ENCODE measurements at regions not wholly inside any gene's neighbourhood (a gene's known extent, or its start where the extent isn't known, plus 50 kb on each side); places are given as distances from the start of the nearest gene placed in this dataset.

DNA sequence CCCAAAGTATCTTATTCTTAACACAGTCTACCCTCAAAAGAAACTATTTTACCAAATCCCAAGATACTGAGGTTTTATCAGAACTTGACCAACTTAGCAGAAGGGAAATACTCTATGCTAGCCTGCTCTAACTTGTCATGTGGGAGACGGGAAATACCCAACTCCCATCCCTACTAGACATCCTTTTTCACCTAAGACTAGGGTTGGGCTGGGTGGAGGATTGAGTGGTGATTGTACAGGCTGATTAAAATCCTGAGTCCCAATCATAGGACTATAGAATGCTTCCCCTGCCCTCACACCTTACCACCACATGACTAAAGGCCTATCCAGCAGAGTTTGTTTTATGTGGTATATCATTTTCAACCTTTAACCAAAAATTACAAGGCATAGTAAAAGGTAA lies 786.5 kb downstream of the TAF11L14 start:
- no peak overlapping the region for H3K23ac ChIP-seq (ENCODE audit: low read depth, low read length)
- H3K9me1 ChIP-seq (ENCODE audit: insufficient read depth, low read length), result no peaks in the 10 kb centered on the region
- H3K9me3 ChIP-seq (ENCODE audit: control insufficient read depth, insufficient read depth, low read length), result peaks cover 4% of the 10 kb centered on the region; the same call in 1 of the 2 replicates
- H4K8ac ChIP-seq (ENCODE audit: low read depth in 2 of 2, low read length in 2 of 2), result no peak overlapping the region
- H4K91ac ChIP-seq (ENCODE audit: insufficient read depth, low read depth, low read length), result no peak overlapping the region
- ChIA-PET POLR2A (ENCODE audit: unreplicated experiment) (no interaction called here), CTCF (no interaction called here)
- no peak overlapping the region for H2AK5ac ChIP-seq (ENCODE audit: low read depth, low read length)
- H3K36me3 ChIP-seq (ENCODE audit: control insufficient read depth, insufficient read depth, low read length), result no peaks in the 10 kb centered on the region
- H3K4me1 ChIP-seq (ENCODE audit: control insufficient read depth, insufficient read depth, low read length), result no peaks in the 10 kb centered on the region
- H3K27ac ChIP-seq (ENCODE audit: insufficient read depth, low read length), result no peak overlapping the region
- no peak overlapping the region for H2AFZ ChIP-seq (replicated peaks; ENCODE audit: low read length, poor library complexity)
- no peak overlapping the region for H2BK20ac ChIP-seq (ENCODE audit: low read depth, low read length)
- dilution Hi-C loops (cut with HindIII; ENCODE audit: low sequenced_read_pairs, unreplicated experiment) (no loop called here), intact Hi-C loops (cut with micrococcal nuclease) (no loop called here), in situ Hi-C loops (cut with MboI; ENCODE audit: low sequenced_read_pairs) (no loop called here)
- no peak for DNase-seq
- TF ChIP-seq MAFK (IDR thresholded peaks at IDR 0.05; ENCODE audit: low read depth, low read length) (no peak), MAZ (IDR thresholded peaks at IDR 0.05; ENCODE audit: borderline replicate concordance, low read depth, low read length) (no peak)
- TF ChIP-seq, protein P1, sequence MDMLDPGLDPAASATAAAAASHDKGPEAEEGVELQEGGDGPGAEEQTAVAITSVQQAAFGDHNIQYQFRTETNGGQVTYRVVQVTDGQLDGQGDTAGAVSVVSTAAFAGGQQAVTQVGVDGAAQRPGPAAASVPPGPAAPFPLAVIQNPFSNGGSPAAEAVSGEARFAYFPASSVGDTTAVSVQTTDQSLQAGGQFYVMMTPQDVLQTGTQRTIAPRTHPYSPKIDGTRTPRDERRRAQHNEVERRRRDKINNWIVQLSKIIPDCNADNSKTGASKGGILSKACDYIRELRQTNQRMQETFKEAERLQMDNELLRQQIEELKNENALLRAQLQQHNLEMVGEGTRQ (IDR thresholded peaks at IDR 0.05; ENCODE audit: low read depth, low read length), result no peak
- TF ChIP-seq, protein P2, sequence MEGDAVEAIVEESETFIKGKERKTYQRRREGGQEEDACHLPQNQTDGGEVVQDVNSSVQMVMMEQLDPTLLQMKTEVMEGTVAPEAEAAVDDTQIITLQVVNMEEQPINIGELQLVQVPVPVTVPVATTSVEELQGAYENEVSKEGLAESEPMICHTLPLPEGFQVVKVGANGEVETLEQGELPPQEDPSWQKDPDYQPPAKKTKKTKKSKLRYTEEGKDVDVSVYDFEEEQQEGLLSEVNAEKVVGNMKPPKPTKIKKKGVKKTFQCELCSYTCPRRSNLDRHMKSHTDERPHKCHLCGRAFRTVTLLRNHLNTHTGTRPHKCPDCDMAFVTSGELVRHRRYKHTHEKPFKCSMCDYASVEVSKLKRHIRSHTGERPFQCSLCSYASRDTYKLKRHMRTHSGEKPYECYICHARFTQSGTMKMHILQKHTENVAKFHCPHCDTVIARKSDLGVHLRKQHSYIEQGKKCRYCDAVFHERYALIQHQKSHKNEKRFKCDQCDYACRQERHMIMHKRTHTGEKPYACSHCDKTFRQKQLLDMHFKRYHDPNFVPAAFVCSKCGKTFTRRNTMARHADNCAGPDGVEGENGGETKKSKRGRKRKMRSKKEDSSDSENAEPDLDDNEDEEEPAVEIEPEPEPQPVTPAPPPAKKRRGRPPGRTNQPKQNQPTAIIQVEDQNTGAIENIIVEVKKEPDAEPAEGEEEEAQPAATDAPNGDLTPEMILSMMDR (conservative IDR thresholded peaks at IDR 0.05; ENCODE audit: low read depth, low read length), result no peak
- H3K27me3 ChIP-seq (ENCODE audit: control insufficient read depth, insufficient read depth, low read length), result no peaks in the 10 kb centered on the region
- no peak overlapping the region for H2BK120ac ChIP-seq (ENCODE audit: low read depth, low read length)
- H2AK9ac ChIP-seq (replicated peaks; ENCODE audit: low read depth, low read length, poor library complexity), result no peak overlapping the region
- H4K5ac ChIP-seq (ENCODE audit: low read depth, low read length), result no peak overlapping the region
- H2BK15ac ChIP-seq (ENCODE audit: low read depth, low read length), result no peak overlapping the region
- no TSS peak for BruUV-seq (replicated peaks)
- H2BK5ac ChIP-seq (ENCODE audit: low read depth, low read length, poor library complexity, severe bottlenecking), result no peak overlapping the region
- no peak overlapping the region for H3K18ac ChIP-seq (ENCODE audit: low read depth, low read length)
- H3K4ac ChIP-seq (ENCODE audit: low read depth, low read length), result no peak overlapping the region
- no peak overlapping the region for H3K4me3 ChIP-seq (ENCODE audit: insufficient read depth, low read depth, low read length)
- no peak overlapping the region for H3K56ac ChIP-seq (ENCODE audit: extremely low read depth, insufficient read depth, low read length)
- no peak for ATAC-seq (ENCODE audit: low read depth)
- no CpG with 5 or more reads among the region's 1 CpG for WGBS, 2 experiments (ENCODE audit: extremely low coverage in 2 of 2, insufficient read length in 1 of 2)
- H3K4me2 ChIP-seq (ENCODE audit: low read depth, low read length), result no peak overlapping the region
- no peaks in the 10 kb centered on the region for H3K79me1 ChIP-seq (ENCODE audit: low read depth in 1 of 2, low read length in 2 of 2)
- H3K14ac ChIP-seq (replicated peaks; ENCODE audit: low read depth, low read length), result no peak overlapping the region
- no peaks in the 10 kb centered on the region for H4K20me1 ChIP-seq (ENCODE audit: insufficient read depth, low read length)
- H3K9ac ChIP-seq (ENCODE audit: low read depth, low read length), result no peak overlapping the region

Measured in IMR-90 (cell line).